ENCODE measurements at regions not wholly inside any gene's neighbourhood (a gene's known extent, or its start where the extent isn't known, plus 50 kb on each side); places are given as distances from the start of the nearest gene placed in this dataset.

DNA sequence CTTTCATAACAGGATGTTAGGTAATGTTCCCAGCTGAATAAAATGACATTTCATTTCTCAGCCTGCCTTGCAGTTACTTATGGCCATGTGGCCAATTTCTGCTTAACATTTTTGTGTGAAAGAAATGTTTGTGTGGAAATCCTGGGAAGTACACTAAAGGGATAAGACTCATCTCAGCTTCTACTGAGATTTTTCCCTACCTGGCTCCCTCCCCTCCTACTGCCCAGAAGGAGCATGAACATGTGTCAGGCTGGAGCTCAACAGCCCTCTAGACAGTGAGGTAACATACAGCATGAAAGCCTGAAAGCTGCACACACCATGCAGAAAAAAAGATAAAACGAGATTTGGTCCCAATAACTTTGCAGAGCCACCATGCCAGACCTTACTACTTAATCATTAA is 288.4 kb upstream of the COX7C start:
- no peaks in the 10 kb centered on the region for H3K79me2 ChIP-seq (ENCODE audit: low read depth)
- TF ChIP-seq, protein P1, sequence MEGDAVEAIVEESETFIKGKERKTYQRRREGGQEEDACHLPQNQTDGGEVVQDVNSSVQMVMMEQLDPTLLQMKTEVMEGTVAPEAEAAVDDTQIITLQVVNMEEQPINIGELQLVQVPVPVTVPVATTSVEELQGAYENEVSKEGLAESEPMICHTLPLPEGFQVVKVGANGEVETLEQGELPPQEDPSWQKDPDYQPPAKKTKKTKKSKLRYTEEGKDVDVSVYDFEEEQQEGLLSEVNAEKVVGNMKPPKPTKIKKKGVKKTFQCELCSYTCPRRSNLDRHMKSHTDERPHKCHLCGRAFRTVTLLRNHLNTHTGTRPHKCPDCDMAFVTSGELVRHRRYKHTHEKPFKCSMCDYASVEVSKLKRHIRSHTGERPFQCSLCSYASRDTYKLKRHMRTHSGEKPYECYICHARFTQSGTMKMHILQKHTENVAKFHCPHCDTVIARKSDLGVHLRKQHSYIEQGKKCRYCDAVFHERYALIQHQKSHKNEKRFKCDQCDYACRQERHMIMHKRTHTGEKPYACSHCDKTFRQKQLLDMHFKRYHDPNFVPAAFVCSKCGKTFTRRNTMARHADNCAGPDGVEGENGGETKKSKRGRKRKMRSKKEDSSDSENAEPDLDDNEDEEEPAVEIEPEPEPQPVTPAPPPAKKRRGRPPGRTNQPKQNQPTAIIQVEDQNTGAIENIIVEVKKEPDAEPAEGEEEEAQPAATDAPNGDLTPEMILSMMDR (conservative IDR thresholded peaks at IDR 0.05) = no peak
- no peak for TF ChIP-seq EZH2 (IDR thresholded peaks at IDR 0.05; ENCODE audit: low read depth)
- no peaks in the 10 kb centered on the region for H3K4me1 ChIP-seq (replicated peaks; ENCODE audit: insufficient read depth)
- no peaks in the 10 kb centered on the region for H3K9me2 ChIP-seq (ENCODE audit: insufficient read depth)
- DNase-seq = no peak
- BruUV-seq (replicated peaks) = no TSS peak
- intact Hi-C loops (cut with micrococcal nuclease; ENCODE audit: unreplicated experiment) = no loop called here
- no peak overlapping the region for H2AFZ ChIP-seq
- no peak overlapping the region for H3K27ac ChIP-seq
- ChIA-PET CTCF (no interaction called here), POLR2A (ENCODE audit: unreplicated experiment) (no interaction called here)
- H3K36me3 ChIP-seq (ENCODE audit: low read depth) = no peaks in the 10 kb centered on the region
- no peaks in the 10 kb centered on the region for H4K20me1 ChIP-seq (ENCODE audit: insufficient read depth)
- no peak overlapping the region for H3K4me3 ChIP-seq
- H3K4me2 ChIP-seq = no peak overlapping the region
- no peaks in the 10 kb centered on the region for H3K27me3 ChIP-seq (ENCODE audit: insufficient read depth, low read depth)
- no peaks in the 10 kb centered on the region for H3F3A ChIP-seq (ENCODE audit: insufficient read depth, low read depth)
- no peaks in the 10 kb centered on the region for H3K9me3 ChIP-seq (ENCODE audit: insufficient read depth, low read depth)

DNA sequence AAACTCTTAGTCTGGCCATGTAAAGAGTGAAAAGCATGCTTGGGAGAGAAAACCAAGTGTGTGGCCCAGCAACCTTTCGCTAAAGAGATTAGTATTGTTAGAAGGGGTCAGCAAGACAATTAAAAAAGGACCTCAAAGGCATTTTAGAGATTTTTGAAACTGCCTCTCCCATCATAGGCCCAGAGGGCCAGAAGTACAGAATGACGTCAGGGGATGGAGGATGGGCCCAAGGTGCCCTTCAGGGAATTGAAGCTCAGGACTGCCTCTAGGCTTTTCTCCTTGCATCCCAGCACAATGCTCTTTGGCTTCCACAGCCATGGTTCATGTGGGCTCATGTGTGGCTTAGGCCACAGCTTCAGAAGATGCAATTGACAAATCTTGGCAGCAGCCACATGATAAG is 287.0 kb upstream of the COX7C start:
- H3K4me1 ChIP-seq (replicated peaks; ENCODE audit: insufficient read depth) = no peaks in the 10 kb centered on the region
- no peaks in the 10 kb centered on the region for H3K27me3 ChIP-seq (ENCODE audit: insufficient read depth, low read depth)
- no peaks in the 10 kb centered on the region for H3K9me3 ChIP-seq (ENCODE audit: insufficient read depth, low read depth)
- no peak overlapping the region for H3K4me3 ChIP-seq
- H2AFZ ChIP-seq = no peak overlapping the region
- ChIA-PET POLR2A (ENCODE audit: unreplicated experiment) (no interaction called here), CTCF (no interaction called here)
- TF ChIP-seq, protein P1 (conservative IDR thresholded peaks at IDR 0.05) = no peak
- TF ChIP-seq EZH2 (IDR thresholded peaks at IDR 0.05; ENCODE audit: low read depth) = no peak
- H3K4me2 ChIP-seq = no peak overlapping the region
- no peak for DNase-seq
- H3K36me3 ChIP-seq (ENCODE audit: low read depth) = no peaks in the 10 kb centered on the region
- intact Hi-C loops (cut with micrococcal nuclease; ENCODE audit: unreplicated experiment) = no loop called here
- no TSS peak for BruUV-seq (replicated peaks)
- H3F3A ChIP-seq (ENCODE audit: insufficient read depth, low read depth) = no peaks in the 10 kb centered on the region
- H3K9me2 ChIP-seq (ENCODE audit: insufficient read depth) = no peaks in the 10 kb centered on the region
- H3K27ac ChIP-seq = no peak overlapping the region
- H3K79me2 ChIP-seq (ENCODE audit: low read depth) = no peaks in the 10 kb centered on the region
- no peaks in the 10 kb centered on the region for H4K20me1 ChIP-seq (ENCODE audit: insufficient read depth)

DNA sequence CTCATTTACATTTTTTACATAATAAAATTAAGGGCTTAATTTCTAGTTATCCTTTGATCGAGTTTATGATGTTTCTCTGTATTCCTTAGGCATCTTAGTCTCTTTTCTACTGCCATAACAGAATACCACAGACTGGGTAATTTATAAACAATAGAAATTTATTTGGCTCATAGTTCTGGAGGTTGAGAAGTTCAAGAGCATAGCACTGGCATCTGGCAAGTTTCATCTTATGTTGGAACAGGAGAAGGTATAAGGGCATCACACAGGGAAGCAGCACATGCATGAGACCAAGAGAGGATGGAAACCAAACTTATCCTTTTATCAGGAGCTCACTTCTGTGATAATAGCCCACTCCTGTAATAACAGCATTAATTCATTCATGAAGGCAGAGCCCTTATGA is 284.9 kb upstream of the COX7C start:
- no TSS peak for BruUV-seq (replicated peaks)
- no peak for TF ChIP-seq EZH2 (IDR thresholded peaks at IDR 0.05; ENCODE audit: low read depth)
- TF ChIP-seq, protein P1 (conservative IDR thresholded peaks at IDR 0.05) = no peak
- no peak for DNase-seq

More for the DNA sequence above, 284.9 kb upstream of the COX7C start:
- H3K4me2 ChIP-seq = no peak overlapping the region
- no peaks in the 10 kb centered on the region for H3F3A ChIP-seq (ENCODE audit: insufficient read depth, low read depth)
- no peaks in the 10 kb centered on the region for H3K9me3 ChIP-seq (ENCODE audit: insufficient read depth, low read depth)
- H3K4me1 ChIP-seq (replicated peaks; ENCODE audit: insufficient read depth) = no peaks in the 10 kb centered on the region
- H3K9me2 ChIP-seq (ENCODE audit: insufficient read depth) = no peaks in the 10 kb centered on the region
- H2AFZ ChIP-seq = no peak overlapping the region
- H3K27me3 ChIP-seq (ENCODE audit: insufficient read depth, low read depth) = no peaks in the 10 kb centered on the region
- H3K4me3 ChIP-seq = no peak overlapping the region
- POLR2A ChIA-PET (ENCODE audit: unreplicated experiment) = no interaction called here
- H3K79me2 ChIP-seq (ENCODE audit: low read depth) = no peaks in the 10 kb centered on the region
- intact Hi-C loops (cut with micrococcal nuclease; ENCODE audit: unreplicated experiment) = no loop called here
- no peaks in the 10 kb centered on the region for H4K20me1 ChIP-seq (ENCODE audit: insufficient read depth)
- CTCF ChIA-PET = no interaction called here
- H3K27ac ChIP-seq = no peak overlapping the region
- no peaks in the 10 kb centered on the region for H3K36me3 ChIP-seq (ENCODE audit: low read depth)
